Cardiac fibroblast (primary cell): ENCODE measurements at regions not wholly inside any gene's neighbourhood (a gene's known extent, or its start where the extent isn't known, plus 50 kb on each side); places are given as distances from the start of the nearest gene placed in this dataset.

Source experiments
- DNase-seq, 2 donors: peaks; one replicate each; pipeline versions ENCODE4 v3.0.0 to v3.0.0-alpha.2; 2010; ENCODE audit warnings: low read depth in 2 of 2
- H3K4me3 ChIP-seq, 2 donors: replicated peaks in 1 of 2; 1 replicate in 1 of 2; 2 replicates in 1 of 2; pipeline ENCODE4 v1.5.1; 2011; ENCODE audit warnings: low read depth in 2 of 2, low read length in 2 of 2, mild to moderate bottlenecking in 2 of 2, moderate library complexity in 1 of 2
- CTCF ChIP-seq: IDR thresholded peaks from one replicate; pipeline ENCODE4 v1.5.1; 2011; ENCODE audit warnings: low read depth, mild to moderate bottlenecking, low read length, inconsistent platforms

- TF ChIP-seq CTCF = no peak
- DNase-seq = no peak
- H3K4me3 ChIP-seq = no peak overlapping the region
These were observed 59.0 kb upstream of the RPL11 start for GRCh38 chr1:23632479-23633160.

- DNase-seq = no peak
- no peak overlapping the region for H3K4me3 ChIP-seq
- no peak for TF ChIP-seq CTCF
These were observed 61.8 kb upstream of the RPL11 start for GRCh38 chr1:23629708-23630290.

GRCh38 chr1:23628951-23629387, 62.6 kb upstream of the RPL11 start:
- no peak for DNase-seq
- TF ChIP-seq CTCF = no peak
- no peak overlapping the region for H3K4me3 ChIP-seq

GRCh38 chr1:23627069-23627735, 64.4 kb upstream of the RPL11 start:
- H3K4me3 ChIP-seq = no peak overlapping the region
- TF ChIP-seq CTCF = no peak
- no peak for DNase-seq

GRCh38 chr1:23625929-23626535, 65.6 kb upstream of the RPL11 start:
- no peak for TF ChIP-seq CTCF
- H3K4me3 ChIP-seq = no peak overlapping the region
- no peak for DNase-seq

- H3K4me3 ChIP-seq = no peak overlapping the region
These were observed 66.1 kb upstream of the RPL11 start for GRCh38 chr1:23625459-23625858.

More at GRCh38 chr1:23625459-23625858, 66.1 kb upstream of the RPL11 start:
- TF ChIP-seq CTCF = no peak
- no peak for DNase-seq
